OCI-LY7 (cell line): ENCODE measurements at regions not wholly inside any gene's neighbourhood (a gene's known extent, or its start where the extent isn't known, plus 50 kb on each side); places are given as distances from the start of the nearest gene placed in this dataset.

Experiments used
- BruUV-seq: library from RNA; stranded (reverse); fragments of 400-500 nt; replicated peaks from 2 replicates; lab custom pipeline; 2021; lab: Mats Ljungman, UMichigan
- CTCF ChIA-PET: fragments of 300-600 bp; sonication (Branson Sonifier 250); formaldehyde crosslinking; loops from one replicate; lab custom pipeline; 2022; ENCODE audit warnings: antibody characterized with exemption; ENCODE audit not compliant: unreplicated experiment; lab: Charles Lee
- POLR2A ChIA-PET: fragments of 300-600 bp; sonication (Branson Sonifier 250); formaldehyde crosslinking; loops from one replicate; lab custom pipeline; 2022; ENCODE audit warnings: antibody characterized with exemption; lab: Charles Lee
- DNase-seq: peaks from one replicate; pipeline ENCODE4 v3.0.0-alpha.2; 2015; ENCODE audit warnings: low spot score
- H2AFZ ChIP-seq: fragments of 200-600 bp; sonication (generic), shearing (Covaris generic); 2 replicates; pipeline ENCODE4 v1.6.1; 2014; ENCODE audit warnings: mild to moderate bottlenecking, antibody characterized with exemption, low read length, moderate library complexity
- H3K27ac ChIP-seq: fragments of 200-600 bp; sonication (generic); 2 replicates; pipeline ENCODE4 v1.5.1; 2014; ENCODE audit warnings: mixed run types, low read depth, mild to moderate bottlenecking, moderate library complexity, low read length, inconsistent platforms; ENCODE audit not compliant: poor library complexity, severe bottlenecking
- H3K36me3 ChIP-seq: fragments of 200-600 bp; sonication (generic); 2 replicates; pipeline ENCODE4 v1.6.1; 2014; ENCODE audit warnings: mild to moderate bottlenecking, antibody characterized with exemption, low read length, moderate library complexity, mixed read lengths; ENCODE audit not compliant: insufficient read depth
- H3K4me1 ChIP-seq: fragments of 200-600 bp; sonication (generic); 2 replicates; pipeline ENCODE4 v1.5.1; 2014; ENCODE audit warnings: mild to moderate bottlenecking, low read length; ENCODE audit not compliant: insufficient read depth, poor library complexity, severe bottlenecking
- H3K4me2 ChIP-seq: fragments of 200-600 bp; sonication (generic); 2 replicates; pipeline ENCODE4 v1.6.1; 2014; ENCODE audit warnings: mild to moderate bottlenecking, low read length
- H3K4me3 ChIP-seq: fragments of 200-600 bp; sonication (generic); 2 replicates; pipeline ENCODE4 v1.5.1; 2014; ENCODE audit warnings: mild to moderate bottlenecking, low read depth, low read length; ENCODE audit not compliant: poor library complexity, severe bottlenecking
- H3K79me2 ChIP-seq: fragments of 200-600 bp; sonication (generic); 2 replicates; pipeline ENCODE4 v1.6.1; 2016; ENCODE audit warnings: low read depth, mild to moderate bottlenecking, low read length, moderate library complexity, mixed read lengths; ENCODE audit not compliant: insufficient read depth
- H3K9me2 ChIP-seq: fragments of 200-600 bp; sonication (generic); 2 replicates; pipeline ENCODE4 v1.6.1; 2016; ENCODE audit warnings: mild to moderate bottlenecking, low read length, mixed read lengths; ENCODE audit not compliant: insufficient read depth
- H3K9me3 ChIP-seq: fragments of 200-600 bp; sonication (generic); 2 replicates; pipeline ENCODE4 v1.6.1; 2014; ENCODE audit warnings: mild to moderate bottlenecking, mixed run types, low read length, mixed read lengths
- H4K20me1 ChIP-seq: fragments of 200-600 bp; sonication (generic); 2 replicates; pipeline ENCODE4 v1.6.1; 2014; ENCODE audit warnings: mild to moderate bottlenecking, antibody characterized with exemption, low read length, moderate library complexity, mixed read lengths; ENCODE audit not compliant: insufficient read depth
- EZH2phosphoT487 ChIP-seq: fragments of 200-600 bp; sonication (generic); IDR thresholded peaks from 2 replicates; pipeline ENCODE4 v1.6.1; 2018; ENCODE audit warnings: low read depth, borderline replicate concordance, mild to moderate bottlenecking, mixed run types, antibody characterized with exemption, low read length, moderate library complexity, mixed read lengths
- intact Hi-C: fragments of 100-400 bp; cut with micrococcal nuclease; formaldehyde crosslinking; loops from one replicate; pipeline ENCODE4 v1.10.0; 2022; ENCODE audit not compliant: unreplicated experiment
- TF ChIP-seq, protein P1 (sequence below): fragments of 200-600 bp; sonication (generic); conservative IDR thresholded peaks from 2 replicates; pipeline ENCODE4 v1.5.1; 2014; ENCODE audit warnings: mild to moderate bottlenecking, antibody characterized with exemption, low read length, moderate library complexity, mixed read lengths

DNA sequence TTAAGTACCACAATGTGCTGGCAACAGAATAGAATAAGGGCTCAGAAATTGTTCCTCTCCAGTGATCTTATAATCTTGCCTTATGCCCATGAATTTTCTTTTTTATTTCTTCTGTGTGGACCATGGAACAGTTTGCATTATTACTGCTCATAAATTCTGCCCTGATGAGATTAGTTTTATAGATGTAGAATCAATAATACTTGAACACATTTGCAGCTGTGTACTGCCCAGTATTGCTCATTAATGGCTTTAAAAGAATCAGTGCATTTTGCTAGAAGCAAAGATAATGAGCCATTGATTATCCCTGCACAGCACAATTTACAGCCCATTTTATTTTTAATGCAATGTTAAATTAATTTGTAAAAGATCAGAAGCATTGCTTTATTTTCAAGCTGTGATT lies 172.3 kb upstream of the STXBP6 start:
- DNase-seq: no peak
- Histone ChIP-seq H3K36me3 (no peaks in the 10 kb centered on the region), H3K9me2 (no peaks in the 10 kb centered on the region), H3K4me3 (no peak overlapping the region), H2AFZ (no peak overlapping the region), H3K9me3 (no peaks in the 10 kb centered on the region), H3K4me2 (no peak overlapping the region), H3K79me2 (no peaks in the 10 kb centered on the region), H4K20me1 (no peaks in the 10 kb centered on the region), H3K27ac (no peak overlapping the region), H3K4me1 (no peaks in the 10 kb centered on the region)
- intact Hi-C loops: no loop called here
- POLR2A ChIA-PET: no interaction called here
- BruUV-seq: no TSS peak
- TF ChIP-seq, protein P1, sequence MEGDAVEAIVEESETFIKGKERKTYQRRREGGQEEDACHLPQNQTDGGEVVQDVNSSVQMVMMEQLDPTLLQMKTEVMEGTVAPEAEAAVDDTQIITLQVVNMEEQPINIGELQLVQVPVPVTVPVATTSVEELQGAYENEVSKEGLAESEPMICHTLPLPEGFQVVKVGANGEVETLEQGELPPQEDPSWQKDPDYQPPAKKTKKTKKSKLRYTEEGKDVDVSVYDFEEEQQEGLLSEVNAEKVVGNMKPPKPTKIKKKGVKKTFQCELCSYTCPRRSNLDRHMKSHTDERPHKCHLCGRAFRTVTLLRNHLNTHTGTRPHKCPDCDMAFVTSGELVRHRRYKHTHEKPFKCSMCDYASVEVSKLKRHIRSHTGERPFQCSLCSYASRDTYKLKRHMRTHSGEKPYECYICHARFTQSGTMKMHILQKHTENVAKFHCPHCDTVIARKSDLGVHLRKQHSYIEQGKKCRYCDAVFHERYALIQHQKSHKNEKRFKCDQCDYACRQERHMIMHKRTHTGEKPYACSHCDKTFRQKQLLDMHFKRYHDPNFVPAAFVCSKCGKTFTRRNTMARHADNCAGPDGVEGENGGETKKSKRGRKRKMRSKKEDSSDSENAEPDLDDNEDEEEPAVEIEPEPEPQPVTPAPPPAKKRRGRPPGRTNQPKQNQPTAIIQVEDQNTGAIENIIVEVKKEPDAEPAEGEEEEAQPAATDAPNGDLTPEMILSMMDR: no peak
- no peak for TF ChIP-seq EZH2phosphoT487
- CTCF ChIA-PET: no interaction called here

DNA sequence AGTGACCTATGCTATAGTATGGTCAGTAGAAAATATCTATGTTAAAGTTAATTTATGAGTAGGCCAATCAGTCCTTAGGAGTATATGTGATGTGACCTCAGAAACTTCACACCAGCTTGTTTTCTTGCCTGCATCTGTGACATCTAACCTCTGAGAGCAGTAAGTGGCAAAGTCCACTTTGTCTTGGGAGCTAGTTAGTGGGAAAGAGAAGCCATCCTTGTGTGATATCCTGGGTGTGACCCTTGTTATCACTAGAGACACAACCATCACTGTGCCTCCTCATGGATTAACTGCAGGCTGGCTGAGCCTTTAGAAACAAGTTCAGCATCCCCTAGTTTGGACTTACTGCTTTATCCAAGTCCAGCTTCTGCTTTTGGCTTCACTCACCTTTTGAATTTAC lies 170.6 kb upstream of the STXBP6 start:
- TF ChIP-seq, protein P1: no peak
- no peak for TF ChIP-seq EZH2phosphoT487
- DNase-seq: no peak
- ChIA-PET POLR2A (no interaction called here), CTCF (interaction anchor here (0.6 kb wide), 1 partner anchor 1807 kb away, joined by 3 read pairs; no protein-coding TSS in a partner anchor)
- Histone ChIP-seq H2AFZ (no peak overlapping the region), H3K4me1 (no peaks in the 10 kb centered on the region), H3K27ac (no peak overlapping the region), H3K79me2 (no peaks in the 10 kb centered on the region), H4K20me1 (no peaks in the 10 kb centered on the region), H3K4me2 (no peak overlapping the region), H3K9me3 (no peaks in the 10 kb centered on the region), H3K4me3 (no peak overlapping the region), H3K9me2 (no peaks in the 10 kb centered on the region), H3K36me3 (no peaks in the 10 kb centered on the region)
- intact Hi-C loops: no loop called here
- no TSS peak for BruUV-seq

DNA sequence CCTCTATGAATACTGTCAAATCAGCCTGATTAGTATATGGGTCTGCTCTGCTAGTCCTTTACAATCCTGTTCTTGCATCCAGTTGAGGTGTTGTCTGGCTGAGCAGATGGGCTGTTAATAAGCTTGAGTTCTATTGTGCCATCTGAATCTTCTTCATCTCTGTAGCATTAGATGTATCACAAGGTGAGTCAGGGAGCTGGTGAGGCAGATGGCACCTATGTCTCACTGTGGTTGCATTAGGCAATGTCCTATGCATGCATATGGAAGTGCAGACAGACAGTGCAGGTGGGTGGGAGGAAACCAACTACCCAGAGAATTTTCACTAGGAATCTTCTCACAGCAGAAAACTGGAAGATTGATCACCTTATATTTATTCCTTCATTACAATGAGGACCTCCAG lies 165.7 kb upstream of the STXBP6 start:
- no peaks in the 10 kb centered on the region for H4K20me1 ChIP-seq
- H2AFZ ChIP-seq: no peak overlapping the region
- no peak for DNase-seq
- H3K9me2 ChIP-seq: no peaks in the 10 kb centered on the region
- no peak overlapping the region for H3K27ac ChIP-seq
- H3K36me3 ChIP-seq: no peaks in the 10 kb centered on the region
- H3K4me1 ChIP-seq: no peaks in the 10 kb centered on the region
- intact Hi-C loops: no loop called here
- CTCF ChIA-PET: no interaction called here
- no peak overlapping the region for H3K4me3 ChIP-seq
- TF ChIP-seq, protein P1: no peak
- TF ChIP-seq EZH2phosphoT487: no peak
- no peak overlapping the region for H3K4me2 ChIP-seq
- BruUV-seq: no TSS peak
- H3K9me3 ChIP-seq: no peaks in the 10 kb centered on the region
- POLR2A ChIA-PET: no interaction called here
- H3K79me2 ChIP-seq: no peaks in the 10 kb centered on the region
